PC-3 (cell line): ENCODE measurements at regions not wholly inside any gene's neighbourhood (a gene's known extent, or its start where the extent isn't known, plus 50 kb on each side); places are given as distances from the start of the nearest gene placed in this dataset.
A peak's percentile ranks its signal among the peaks of the same experiment; 100 is the strongest.

Experiments used
- ATAC-seq: fragments of 200-7000 bp; cut with Tn5 transposase; 2 replicates; pipeline ENCODE4 v1.9.1; 2020; ENCODE audit warnings: mild to moderate bottlenecking, moderate library complexity
- BruUV-seq: library from RNA; stranded (reverse); fragments of 400-500 nt; replicated peaks from 2 replicates; lab custom pipeline; 2021; lab: Mats Ljungman, UMichigan
- CTCF ChIA-PET: fragments of 300-600 bp; sonication (Branson Sonifier 250); formaldehyde crosslinking; loops from one replicate; lab custom pipeline; 2022; ENCODE audit warnings: antibody characterized with exemption; lab: Charles Lee
- POLR2A ChIA-PET: fragments of 300-600 bp; sonication (Branson Sonifier 250); formaldehyde crosslinking; loops from one replicate; lab custom pipeline; 2022; ENCODE audit warnings: antibody characterized with exemption; ENCODE audit not compliant: unreplicated experiment; lab: Charles Lee
- DNase-seq: peaks from one replicate; pipeline ENCODE4 v3.0.0-alpha.2; 2015
- H2AFZ ChIP-seq: fragments of 300-600 bp; sonication (generic); 2 replicates; pipeline ENCODE4 v1.6.0; 2016; ENCODE audit warnings: antibody characterized with exemption, low read length
- H3F3A ChIP-seq: fragments of 300-600 bp; sonication (generic); one replicate; pipeline ENCODE4 v1.6.0; 2017; ENCODE audit warnings: antibody characterized with exemption, low read length, control low read depth, mild to moderate bottlenecking; ENCODE audit not compliant: unreplicated experiment
- H3K27ac ChIP-seq: fragments of 300-600 bp; sonication (generic); 2 replicates; pipeline ENCODE4 v1.5.1; 2016; ENCODE audit warnings: mild to moderate bottlenecking, low read length
- H3K27me3 ChIP-seq: fragments of 300-600 bp; sonication (generic); 2 replicates; pipeline ENCODE4 v1.6.1; 2016; ENCODE audit warnings: low read length, mixed read lengths
- H3K36me3 ChIP-seq: fragments of 300-600 bp; sonication (generic); 2 replicates; pipeline ENCODE4 v1.6.1; 2016; ENCODE audit warnings: low read depth, mixed run types, low read length, mixed read lengths
- H3K4me1 ChIP-seq: fragments of 300-600 bp; sonication (generic); 2 replicates; pipeline ENCODE4 v1.5.1; 2016; ENCODE audit warnings: low read length; ENCODE audit not compliant: insufficient read depth
- H3K4me2 ChIP-seq: fragments of 300-600 bp; sonication (generic); 2 replicates; pipeline ENCODE4 v1.6.0; 2016; ENCODE audit warnings: low read length
- H3K4me3 ChIP-seq: fragments of 300-600 bp; sonication (generic); 2 replicates; pipeline ENCODE4 v1.5.1; 2016; ENCODE audit warnings: mild to moderate bottlenecking, low read length, mixed read lengths
- H3K79me2 ChIP-seq: fragments of 300-600 bp; sonication (generic); 2 replicates; pipeline ENCODE4 v1.6.1; 2017; ENCODE audit warnings: low read length, mixed read lengths
- H3K9ac ChIP-seq: fragments of 300-600 bp; sonication (generic); 2 replicates; pipeline ENCODE4 v1.6.0; 2016; ENCODE audit warnings: mild to moderate bottlenecking, low read length
- H3K9me2 ChIP-seq: fragments of 300-600 bp; sonication (generic); replicated peaks from 2 replicates; pipeline ENCODE4 v1.6.1; 2016; ENCODE audit warnings: mixed run types, low read length, mixed read lengths
- H3K9me3 ChIP-seq: fragments of 300-600 bp; sonication (generic); 2 replicates; pipeline ENCODE4 v1.6.1; 2016; ENCODE audit warnings: low read length, mixed read lengths
- H4K20me1 ChIP-seq: fragments of 300-600 bp; sonication (generic); 2 replicates; pipeline ENCODE4 v1.6.1; 2016; ENCODE audit warnings: low read length, mixed read lengths
- CTCF ChIP-seq: fragments of 300-600 bp; sonication (generic); conservative IDR thresholded peaks from 2 replicates; pipeline ENCODE4 v1.5.1; 2017; ENCODE audit warnings: antibody characterized with exemption, low read depth, mild to moderate bottlenecking, low read length
- EZH2 ChIP-seq: fragments of 300-600 bp; sonication (generic); IDR thresholded peaks from one replicate; pipeline ENCODE4 v1.6.1; 2017; ENCODE audit warnings: antibody characterized with exemption, mild to moderate bottlenecking, low read length; ENCODE audit not compliant: unreplicated experiment
- EZH2phosphoT487 ChIP-seq: fragments of 300-600 bp; sonication (generic); IDR thresholded peaks from 2 replicates; pipeline ENCODE4 v1.6.1; 2018; ENCODE audit warnings: mild to moderate bottlenecking, antibody characterized with exemption, low read length, borderline replicate concordance
- intact Hi-C: fragments of 100-400 bp; cut with micrococcal nuclease; formaldehyde crosslinking; loops from 2 replicates; pipeline ENCODE4 v1.9.0; 2023

- Histone ChIP-seq H3K9me2 (no peaks in the 10 kb centered on the region), H3K27ac (no peak overlapping the region), H2AFZ (no peak overlapping the region), H4K20me1 (no peaks in the 10 kb centered on the region), H3K36me3 (no peaks in the 10 kb centered on the region), H3F3A (no peaks in the 10 kb centered on the region), H3K4me2 (no peak overlapping the region), H3K4me1 (no peaks in the 10 kb centered on the region), H3K27me3 (no peaks in the 10 kb centered on the region), H3K4me3 (no peak overlapping the region), H3K9ac (no peak overlapping the region), H3K79me2 (no peaks in the 10 kb centered on the region), H3K9me3 (no peaks in the 10 kb centered on the region)
- TF ChIP-seq CTCF = no peak
- TF ChIP-seq EZH2phosphoT487 = no peak
- no peak for TF ChIP-seq EZH2
- BruUV-seq = no TSS peak
- intact Hi-C loops = loop anchor here (10.0 kb wide), 1 partner anchor 162 kb away; no protein-coding TSS in a partner anchor
- CTCF ChIA-PET = no interaction called here
- POLR2A ChIA-PET = no interaction called here
- no peak for ATAC-seq
- no peak for DNase-seq
These were observed 151.2 kb upstream of the KLF3 start for GRCh38 chr4:38512840-38513239.

GRCh38 chr4:38514465-38515146 is 149.4 kb upstream of the KLF3 start:
- no peaks in the 10 kb centered on the region for H4K20me1 ChIP-seq
- no peak overlapping the region for H3K4me3 ChIP-seq
- intact Hi-C loops = loop anchor here (10.0 kb wide), 1 partner anchor 160 kb away; no protein-coding TSS in a partner anchor
- H2AFZ ChIP-seq = no peak overlapping the region
- BruUV-seq = no TSS peak
- H3K9ac ChIP-seq = no peak overlapping the region
- no peaks in the 10 kb centered on the region for H3F3A ChIP-seq
- no peak overlapping the region for H3K4me2 ChIP-seq
- H3K27me3 ChIP-seq = no peaks in the 10 kb centered on the region
- ChIA-PET POLR2A (no interaction called here), CTCF (no interaction called here)
- ATAC-seq (no peak), DNase-seq (no peak)
- H3K27ac ChIP-seq = no peak overlapping the region
- H3K9me2 ChIP-seq = no peaks in the 10 kb centered on the region
- no peaks in the 10 kb centered on the region for H3K79me2 ChIP-seq
- no peaks in the 10 kb centered on the region for H3K9me3 ChIP-seq
- no peak for TF ChIP-seq EZH2phosphoT487
- no peaks in the 10 kb centered on the region for H3K36me3 ChIP-seq
- H3K4me1 ChIP-seq = no peaks in the 10 kb centered on the region

- no peaks in the 10 kb centered on the region for H3K27me3 ChIP-seq
- H3K4me2 ChIP-seq = no peak overlapping the region
- H3K9ac ChIP-seq = no peak overlapping the region
- no peak overlapping the region for H3K4me3 ChIP-seq
- DNase-seq (no peak), ATAC-seq (peak; percentile 29; the same call in 1 of the 2 replicates)
- H3K9me2 ChIP-seq = no peaks in the 10 kb centered on the region
- H3K9me3 ChIP-seq = no peaks in the 10 kb centered on the region
- H3K27ac ChIP-seq = no peak overlapping the region
- H4K20me1 ChIP-seq = no peaks in the 10 kb centered on the region
- no peaks in the 10 kb centered on the region for H3K4me1 ChIP-seq
- intact Hi-C loops = loop anchor here (10.0 kb wide), 1 partner anchor 159 kb away; no protein-coding TSS in a partner anchor
- H3K79me2 ChIP-seq = no peaks in the 10 kb centered on the region
- no TSS peak for BruUV-seq
- ChIA-PET CTCF (no interaction called here), POLR2A (no interaction called here)
- no peak for TF ChIP-seq CTCF
- TF ChIP-seq EZH2 = no peak
- no peak for TF ChIP-seq EZH2phosphoT487
- no peaks in the 10 kb centered on the region for H3F3A ChIP-seq
- H2AFZ ChIP-seq = no peak overlapping the region
- no peaks in the 10 kb centered on the region for H3K36me3 ChIP-seq
These were observed 147.8 kb upstream of the KLF3 start for GRCh38 chr4:38516190-38516589.
